Kasumi-1 (cell line): ENCODE measurements at regions not wholly inside any gene's neighbourhood (a gene's known extent, or its start where the extent isn't known, plus 50 kb on each side); places are given as distances from the start of the nearest gene placed in this dataset.
"Not testable (repeated sequence)": the region's sequence is repeated elsewhere in the genome, so short reads cannot be mapped to it uniquely, and the experiment has no call there.

Experiments used
- DNase-seq, 2 experiments: peaks; one replicate each; lab custom pipeline; 2025; lab: John Stamatoyannopoulos, UW

- no peak for DNase-seq
These were observed 1203.9 kb downstream of the AMY1C start for GRCh38 chr1:104953555-104953954.

- no peak for DNase-seq
These were observed 1223.8 kb downstream of the AMY1C start for GRCh38 chr1:104973516-104973915.

DNA sequence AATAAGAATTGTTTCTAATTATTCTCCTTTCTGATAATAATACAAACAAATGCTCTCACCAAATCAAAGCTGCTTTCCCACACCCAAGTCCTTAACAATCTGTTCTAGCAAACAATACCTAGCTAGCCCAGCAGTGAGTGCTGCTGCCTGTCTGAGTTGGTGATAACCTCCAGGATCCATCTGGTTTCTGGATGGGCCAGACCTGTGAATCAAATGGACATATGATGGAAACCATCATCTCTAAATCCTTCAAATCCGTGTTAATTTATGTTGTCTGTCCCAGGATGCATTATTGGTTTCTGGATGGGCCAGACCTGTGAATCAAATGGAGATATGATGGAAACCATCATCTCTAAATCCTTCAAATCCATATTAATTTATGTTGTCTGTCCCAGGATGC, 1230.0 kb downstream of the AMY1C start:
- no peak for DNase-seq

DNA sequence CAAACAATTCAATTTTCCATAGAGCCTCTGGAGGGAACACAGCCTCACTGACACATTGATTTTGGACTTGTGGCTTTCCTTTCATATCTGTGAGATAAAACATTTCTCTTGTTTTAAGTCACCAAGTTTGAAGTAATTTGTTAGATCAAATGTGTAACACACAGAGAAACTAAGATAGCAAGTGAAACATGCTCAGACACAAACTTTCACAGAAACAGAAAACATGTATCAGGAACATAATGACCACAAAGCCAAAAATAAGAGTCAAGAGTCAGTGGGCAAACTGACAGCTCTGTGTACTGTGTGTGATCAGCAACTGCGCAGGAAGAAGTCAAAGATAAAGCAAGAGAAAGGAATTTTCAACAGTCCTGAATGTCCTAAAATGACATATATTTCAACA, 1237.5 kb downstream of the AMY1C start:
- no peak for DNase-seq

DNA sequence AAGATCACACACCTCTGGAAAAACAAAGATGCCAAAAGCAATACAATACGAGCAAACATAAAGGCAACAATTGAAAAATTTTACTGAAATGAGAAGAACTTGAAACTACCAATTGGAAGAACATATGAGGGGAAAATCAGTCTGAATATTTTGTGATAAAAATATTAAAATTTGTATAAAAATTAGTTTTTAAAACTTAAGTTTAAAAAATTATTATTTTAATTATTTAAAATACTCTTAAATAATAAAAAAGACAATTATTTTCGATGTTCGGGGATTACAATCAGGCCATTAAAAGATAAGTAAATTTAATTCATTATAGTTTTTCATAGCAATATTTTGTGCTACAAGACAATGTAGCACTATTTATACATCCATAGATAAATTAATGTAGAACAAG, 1239.3 kb downstream of the AMY1C start:
- no peak for DNase-seq

GRCh38 chr1:104991702-104992101, 1242.0 kb downstream of the AMY1C start:
- DNase-seq, result no peak

- DNase-seq, result no peak
These were observed 1251.1 kb downstream of the AMY1C start for GRCh38 chr1:105000793-105001192.

GRCh38 chr1:105004515-105004914, 1254.8 kb downstream of the AMY1C start:
- no peak for DNase-seq

DNA sequence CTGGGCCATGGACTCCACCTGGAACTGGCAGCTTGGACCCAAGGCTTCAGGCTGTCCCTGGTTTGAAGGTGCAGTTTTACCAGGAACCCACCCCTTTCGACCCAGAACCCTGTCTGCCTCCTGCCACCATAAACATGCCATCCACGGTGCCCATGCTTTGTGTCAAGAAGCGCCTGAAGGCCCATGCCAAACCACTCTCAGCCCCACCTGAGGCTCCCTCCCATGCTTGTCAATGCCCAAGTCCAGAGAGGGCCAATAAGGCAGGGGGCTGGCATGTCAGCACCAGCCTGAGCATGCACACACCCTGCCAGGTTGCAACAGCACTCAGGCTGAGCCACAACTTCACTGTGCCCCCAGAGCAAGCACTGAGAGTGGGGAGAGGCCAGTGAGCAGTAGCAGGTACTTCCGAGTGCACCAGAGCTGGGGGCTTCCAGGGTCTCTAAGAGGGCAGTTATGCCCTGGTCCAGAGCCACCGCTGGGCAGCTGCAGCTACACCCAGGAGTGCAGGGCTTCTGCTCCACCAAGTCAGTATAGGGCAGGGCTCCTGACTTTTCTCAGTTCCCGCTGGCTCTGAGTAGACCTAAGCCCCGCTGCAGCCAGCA, 1256.0 kb downstream of the AMY1C start:
- no peak for DNase-seq

DNA sequence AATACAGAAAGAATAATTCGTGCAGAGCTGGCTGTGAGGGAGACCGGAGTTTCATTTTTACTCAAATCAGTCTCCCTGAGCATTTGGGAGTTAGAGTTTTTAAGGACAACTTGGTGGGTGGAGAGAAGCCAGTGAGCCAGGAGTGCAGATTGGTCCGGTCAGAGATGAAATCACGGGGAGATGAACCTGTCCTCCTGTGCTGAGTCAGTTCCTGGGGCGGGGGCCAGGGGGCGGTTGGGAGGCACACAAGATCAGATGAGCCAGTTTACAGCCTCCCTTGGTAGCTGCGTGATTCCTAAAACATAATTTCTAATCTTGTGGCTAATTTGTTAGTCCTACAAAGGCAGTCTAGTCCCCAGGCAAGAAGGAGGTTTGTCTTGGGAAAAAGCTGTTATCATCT, 1267.9 kb downstream of the AMY1C start:
- no peak for DNase-seq

DNA sequence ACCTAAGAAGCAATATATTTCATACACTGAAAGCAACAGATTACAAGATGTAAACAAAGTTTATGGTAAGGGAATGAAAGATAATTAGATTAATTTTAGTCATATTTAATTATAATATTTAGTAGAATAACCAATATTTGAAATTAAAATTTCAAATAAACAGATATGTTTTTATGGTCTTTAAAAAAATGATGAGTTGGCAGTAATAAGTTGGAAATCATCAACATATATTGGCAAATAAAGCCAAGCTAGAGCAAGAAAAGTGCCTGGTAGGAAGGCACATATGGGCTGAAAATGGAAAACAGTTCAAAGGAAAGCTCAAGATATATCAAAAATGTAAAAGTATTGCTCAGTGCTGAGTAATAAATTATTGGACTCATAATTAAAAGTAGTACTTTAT, 1274.0 kb downstream of the AMY1C start:
- no peak for DNase-seq

- no peak for DNase-seq
These were observed 1278.3 kb downstream of the AMY1C start for GRCh38 chr1:105027838-105028471.

GRCh38 chr1:105072446-105072845, 1322.7 kb downstream of the AMY1C start:
- peak; percentile 3 to 9 for DNase-seq

DNA sequence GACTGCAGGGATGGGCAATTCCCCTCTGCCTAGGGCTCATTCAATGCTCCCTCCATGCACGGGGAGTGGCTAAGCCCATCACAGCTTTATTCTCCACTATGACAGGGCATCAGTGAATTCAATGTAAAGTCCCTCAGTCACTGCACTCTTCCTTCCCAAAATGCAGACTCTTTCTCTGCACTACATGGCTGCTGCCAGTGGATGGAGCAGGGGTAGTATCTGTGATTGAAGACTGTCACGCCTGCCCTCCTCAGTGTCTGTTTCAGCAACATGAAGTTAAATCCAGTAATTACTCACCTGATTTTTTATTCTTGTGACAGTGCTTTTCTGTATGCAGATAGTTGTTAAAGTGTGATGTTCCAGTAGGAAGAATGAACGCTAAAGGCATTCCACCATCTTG, 1323.2 kb downstream of the AMY1C start:
- no peak for DNase-seq

- DNase-seq, result no peak
These were observed 1324.0 kb downstream of the AMY1C start for GRCh38 chr1:105073660-105074059.

DNA sequence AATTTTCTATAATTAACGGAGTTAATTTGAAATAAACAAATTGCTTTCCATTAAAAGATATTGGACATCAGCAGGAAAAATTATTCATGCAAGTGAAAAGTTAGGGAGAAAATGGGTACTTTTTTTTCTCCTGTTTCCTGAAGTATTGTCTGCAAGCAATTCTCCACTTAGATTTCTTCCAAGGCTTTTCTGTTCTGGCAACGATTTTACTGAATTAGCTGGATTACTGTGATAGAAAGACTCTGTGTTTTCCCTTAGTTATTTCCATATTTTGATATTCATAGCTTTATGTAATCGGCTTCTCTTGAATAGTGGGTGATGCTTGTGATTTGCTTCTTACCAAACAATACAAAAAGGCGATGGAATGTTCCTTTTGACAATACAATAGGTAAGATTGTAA, 1333.9 kb downstream of the AMY1C start:
- no peak for DNase-seq

- no peak for DNase-seq
These were observed 1337.8 kb downstream of the AMY1C start for GRCh38 chr1:105087506-105087905.

GRCh38 chr1:105088166-105088565, 1338.5 kb downstream of the AMY1C start:
- no peak for DNase-seq

- not testable (repeated sequence) for DNase-seq
These were observed 1344.2 kb downstream of the AMY1C start for GRCh38 chr1:105093893-105094292.

DNA sequence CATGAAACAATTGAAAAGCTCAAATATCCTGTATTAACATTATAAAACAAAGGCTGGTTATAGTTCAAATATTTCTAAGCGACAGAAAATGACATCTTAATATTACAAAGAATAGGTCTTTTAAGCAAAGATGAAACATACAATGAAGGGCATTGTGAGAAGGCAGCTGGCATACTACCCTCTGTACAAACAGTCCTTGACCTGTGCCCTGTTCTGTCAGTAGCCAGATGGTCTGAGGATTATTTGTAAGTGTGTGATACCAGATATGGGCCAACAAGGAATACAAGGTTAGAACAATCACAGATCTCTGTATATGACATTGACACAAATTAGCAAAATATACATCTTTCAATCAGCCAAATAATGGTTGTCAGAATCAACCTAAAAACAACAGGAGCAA, 1350.4 kb downstream of the AMY1C start:
- DNase-seq, result no peak

GRCh38 chr1:105101261-105101660, 1351.6 kb downstream of the AMY1C start:
- no peak for DNase-seq

DNA sequence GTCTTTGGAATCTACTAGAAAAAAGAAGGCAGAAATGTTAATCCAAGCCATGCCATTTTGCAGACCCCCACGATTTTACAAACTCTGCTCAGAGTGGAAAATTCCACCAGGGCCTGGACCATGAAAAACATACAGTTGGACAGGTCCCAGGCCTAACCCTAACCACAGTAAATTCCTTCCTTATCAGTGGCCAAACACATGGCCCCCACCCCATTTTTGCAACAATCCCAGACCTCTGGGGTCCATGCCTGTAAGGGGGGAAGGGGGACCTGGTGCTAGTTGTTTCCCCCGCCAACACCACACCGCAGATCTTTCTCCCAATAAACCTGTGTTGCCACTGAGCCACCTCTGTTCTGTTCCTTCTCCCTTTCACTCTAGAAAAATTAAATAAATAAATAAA, 1352.7 kb downstream of the AMY1C start:
- no peak for DNase-seq

DNA sequence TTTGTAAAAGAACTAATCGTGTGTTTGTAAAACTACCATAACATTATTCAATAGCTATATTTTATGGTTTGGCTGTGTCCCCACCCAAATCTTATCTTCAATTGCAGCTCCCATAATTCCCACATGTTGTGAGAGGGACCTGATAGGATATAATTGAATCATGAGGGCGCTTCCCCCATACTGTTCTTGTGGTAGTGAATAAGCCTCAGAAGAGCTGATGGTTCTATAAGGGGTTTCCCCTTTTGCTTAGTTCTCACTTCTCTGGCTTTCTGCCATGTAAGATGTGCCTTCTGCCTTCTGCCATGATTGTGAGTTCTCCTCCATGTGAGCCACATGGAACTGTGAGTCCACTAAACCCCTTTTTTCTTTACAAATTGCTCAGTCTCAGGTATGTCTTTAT, 1372.3 kb downstream of the AMY1C start:
- no peak for DNase-seq
